HG02973 (cell line): ENCODE measurements at regions not wholly inside any gene's neighbourhood (a gene's known extent, or its start where the extent isn't known, plus 50 kb on each side); places are given as distances from the start of the nearest gene placed in this dataset.

Source experiments
- ATAC-seq: cut with Tn5 transposase; IDR thresholded peaks from one replicate; pipeline ENCODE4 v1.9.1; 2021; ENCODE audit warnings: moderate library complexity; ENCODE audit not compliant: unreplicated experiment

DNA sequence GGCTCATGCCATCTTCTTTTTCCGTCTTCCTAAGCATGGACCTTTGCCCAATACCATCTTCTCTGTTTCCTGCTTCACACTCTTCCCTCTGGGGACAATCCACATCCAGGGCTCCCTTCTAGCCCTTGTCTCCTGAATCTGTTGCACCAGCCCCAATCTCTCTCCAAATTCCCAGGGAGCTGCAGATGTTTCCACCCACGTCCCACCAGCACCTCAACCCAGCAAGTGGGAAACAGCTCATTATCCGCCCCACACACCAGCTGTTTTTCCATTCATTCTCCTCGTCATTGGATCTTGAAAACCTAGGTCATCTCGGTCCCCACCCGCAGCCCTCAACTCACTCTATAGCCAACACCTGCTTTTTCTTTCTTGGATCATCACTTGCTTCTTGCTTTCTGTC lies 185.0 kb upstream of the CDYL start:
- no peak for ATAC-seq

DNA sequence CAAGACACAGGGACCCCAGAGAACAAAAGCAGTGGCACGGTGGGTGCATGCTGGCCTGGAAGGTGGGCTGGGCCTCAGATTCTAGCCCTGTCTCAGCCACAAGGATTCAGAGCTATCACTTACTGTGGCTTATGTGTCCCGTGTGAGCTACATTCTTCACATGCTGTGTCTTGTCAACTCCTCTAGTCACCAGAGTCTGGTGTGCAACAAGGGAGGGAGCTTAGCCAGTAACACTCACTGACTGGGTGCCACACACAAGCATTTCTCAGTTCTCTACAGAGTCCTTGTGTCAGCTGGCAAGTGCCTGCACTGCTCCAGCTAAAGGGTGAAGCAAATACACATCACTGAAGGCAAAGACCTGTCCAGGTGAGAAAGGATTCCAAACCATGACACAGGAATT lies 186.9 kb upstream of the CDYL start:
- no peak for ATAC-seq

- no peak for ATAC-seq
These were observed 187.6 kb upstream of the CDYL start for GRCh38 chr6:4588581-4588980.

DNA sequence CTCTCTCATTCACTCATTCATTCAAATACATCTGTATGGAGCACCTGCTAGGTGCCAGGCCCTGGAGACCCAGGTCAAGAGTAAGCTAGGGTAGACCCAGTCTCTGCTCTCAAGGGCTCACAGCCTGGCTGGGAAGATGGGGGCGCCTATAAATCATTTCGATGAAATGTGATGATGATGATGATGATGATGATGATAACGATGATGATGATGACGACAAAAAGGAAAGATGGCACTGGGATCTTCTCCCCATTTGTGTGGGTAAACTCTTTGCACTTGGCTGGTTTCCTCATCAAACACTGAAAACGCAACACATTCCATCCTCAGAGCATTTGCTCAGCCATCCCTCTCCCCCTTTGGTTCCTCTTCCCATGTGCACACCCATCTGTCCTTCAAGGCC lies 188.0 kb upstream of the CDYL start:
- ATAC-seq, result no peak

DNA sequence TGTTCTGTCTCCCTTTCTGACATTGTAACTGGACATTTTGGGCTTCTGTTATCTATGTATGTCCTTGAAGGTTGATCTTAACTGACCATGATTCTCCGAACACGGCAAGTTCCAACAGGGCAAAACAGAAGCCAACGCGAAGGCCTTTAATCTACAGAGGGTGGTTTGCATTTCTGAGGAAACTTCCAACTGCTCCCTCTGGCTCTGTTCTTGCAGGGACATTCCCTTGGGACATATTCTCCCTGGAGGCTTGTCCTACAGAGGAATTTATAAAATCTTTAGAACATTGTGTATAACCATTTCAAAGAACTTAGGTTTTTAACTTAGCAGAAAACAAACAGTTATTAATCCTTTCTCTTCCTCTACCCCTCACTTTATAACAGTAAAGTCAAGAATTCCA lies 189.0 kb upstream of the CDYL start:
- no peak for ATAC-seq

- no peak for ATAC-seq
These were observed 189.7 kb upstream of the CDYL start for GRCh38 chr6:4586469-4586859.

- no peak for ATAC-seq
These were observed 190.3 kb upstream of the CDYL start for GRCh38 chr6:4585682-4586468.

DNA sequence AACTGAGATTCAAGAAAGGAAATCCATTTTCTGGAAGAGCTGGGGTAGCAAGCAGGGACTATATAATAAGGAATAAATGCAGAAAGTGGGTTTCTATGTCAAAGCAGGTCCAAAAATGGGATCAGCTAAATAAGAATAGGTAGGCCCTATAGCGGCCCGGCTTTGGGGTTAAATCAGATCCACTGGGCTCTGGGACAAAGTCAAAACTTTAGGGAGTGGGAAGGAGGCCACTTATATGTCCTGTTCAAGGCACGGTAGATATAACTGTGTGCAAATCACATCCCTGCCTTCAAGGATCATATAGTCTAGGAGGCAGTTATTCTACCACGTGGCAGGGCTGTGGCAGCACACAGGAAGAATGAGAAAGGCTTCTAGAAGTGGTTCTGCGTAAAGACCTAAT lies 191.4 kb upstream of the CDYL start:
- no peak for ATAC-seq

DNA sequence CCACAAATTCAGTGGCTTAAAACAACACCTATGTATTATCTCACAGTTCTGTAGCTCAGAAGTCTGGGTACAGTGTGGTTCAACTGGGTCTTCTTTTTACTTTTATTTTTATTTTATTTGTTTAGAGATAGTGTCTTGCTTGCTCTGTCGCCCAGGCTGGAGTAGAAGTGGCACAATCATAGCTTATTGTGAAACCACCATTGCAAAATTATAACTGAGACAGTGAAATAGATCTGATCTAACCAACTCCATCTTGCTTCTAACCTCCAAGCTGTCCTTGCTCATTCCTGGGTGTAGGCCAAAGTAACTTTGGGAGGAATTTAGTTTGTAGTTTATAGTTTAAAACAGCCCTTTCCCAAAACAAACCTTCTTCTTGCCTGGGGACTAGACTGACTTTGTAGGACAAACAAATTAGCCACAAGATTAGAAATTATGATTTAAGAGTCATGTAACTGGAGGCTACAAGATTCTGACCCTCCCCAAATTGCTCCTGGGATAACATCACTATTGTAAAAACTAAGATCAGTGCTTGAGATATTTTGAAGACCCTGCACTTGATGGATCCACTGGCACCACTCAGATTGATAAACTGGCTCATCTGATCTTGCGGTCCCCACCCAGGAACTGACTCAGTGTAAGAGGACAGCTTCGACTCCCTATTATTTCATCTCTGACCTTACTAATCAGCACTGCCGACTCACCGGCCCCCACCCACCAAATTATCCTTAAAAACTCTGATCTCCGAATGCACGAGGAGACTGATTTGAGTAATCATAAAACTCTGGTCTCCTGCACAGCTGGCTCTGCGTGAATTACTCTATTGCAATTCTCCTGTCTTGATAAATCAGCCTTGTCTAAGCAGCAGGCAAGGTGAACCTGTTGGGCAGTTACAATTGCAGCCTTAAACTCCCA lies 193.4 kb upstream of the CDYL start:
- no peak for ATAC-seq

GRCh38 chr6:4581468-4582385 lies 194.5 kb upstream of the CDYL start:
- ATAC-seq, result no peak

DNA sequence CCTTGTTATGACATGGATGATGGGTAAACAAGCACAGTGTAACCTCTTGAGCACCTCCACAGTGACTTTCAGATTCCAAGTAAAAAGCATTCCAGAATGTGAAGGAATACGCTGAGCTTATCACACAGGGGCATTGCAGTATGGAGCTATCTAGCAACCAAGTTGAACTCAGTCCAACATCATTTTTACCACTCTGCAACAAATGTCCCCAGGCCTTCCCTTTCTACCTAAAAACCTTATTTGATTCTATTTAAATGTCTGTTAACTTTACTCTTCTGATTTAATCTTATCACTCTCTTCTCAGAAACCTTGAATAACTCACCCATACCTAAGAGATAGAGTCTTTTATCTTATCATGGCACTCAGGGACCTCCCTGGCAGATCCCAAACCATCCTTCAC lies 195.8 kb upstream of the CDYL start:
- no peak for ATAC-seq

DNA sequence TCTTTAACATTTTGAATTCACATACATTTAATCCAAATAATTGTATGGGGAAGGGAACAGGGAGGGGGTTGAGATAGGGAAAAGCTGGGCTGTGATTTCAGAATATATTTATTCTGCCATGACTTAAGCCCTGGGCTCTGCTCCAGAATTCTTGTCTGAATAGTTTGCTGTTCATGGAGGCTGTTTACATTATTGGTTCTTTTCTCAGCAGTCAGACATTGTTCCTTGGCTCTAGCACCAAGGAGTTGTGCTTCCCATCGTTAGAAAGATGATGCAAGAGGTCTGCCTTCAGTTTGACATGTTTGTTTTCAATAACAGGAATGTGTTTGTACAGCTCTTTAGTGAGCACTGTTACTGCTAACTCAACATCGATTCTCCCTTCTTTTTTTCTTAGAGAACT lies 198.8 kb upstream of the CDYL start:
- no peak for ATAC-seq

DNA sequence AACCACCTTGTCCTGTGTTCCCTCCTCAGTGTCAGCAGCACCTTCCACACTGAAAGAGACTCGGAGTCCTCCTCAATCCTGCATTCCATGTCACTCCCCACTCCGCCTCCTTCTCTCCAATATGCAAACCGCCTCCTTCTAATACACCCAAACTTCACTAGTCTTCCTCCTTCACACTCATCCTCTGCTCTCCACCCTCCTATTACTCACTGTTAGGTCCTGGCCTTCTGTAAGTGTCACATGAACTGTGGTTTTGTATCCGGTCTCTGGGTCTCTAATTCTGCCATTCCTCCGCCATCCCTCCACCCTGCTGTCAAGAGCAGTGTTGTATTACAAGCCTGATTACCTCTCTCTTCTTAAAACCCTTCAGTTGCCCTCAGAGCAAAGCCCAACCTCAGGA lies 200.5 kb upstream of the CDYL start:
- ATAC-seq, result no peak

GRCh38 chr6:4574007-4574406 lies 202.2 kb upstream of the CDYL start:
- no peak for ATAC-seq

DNA sequence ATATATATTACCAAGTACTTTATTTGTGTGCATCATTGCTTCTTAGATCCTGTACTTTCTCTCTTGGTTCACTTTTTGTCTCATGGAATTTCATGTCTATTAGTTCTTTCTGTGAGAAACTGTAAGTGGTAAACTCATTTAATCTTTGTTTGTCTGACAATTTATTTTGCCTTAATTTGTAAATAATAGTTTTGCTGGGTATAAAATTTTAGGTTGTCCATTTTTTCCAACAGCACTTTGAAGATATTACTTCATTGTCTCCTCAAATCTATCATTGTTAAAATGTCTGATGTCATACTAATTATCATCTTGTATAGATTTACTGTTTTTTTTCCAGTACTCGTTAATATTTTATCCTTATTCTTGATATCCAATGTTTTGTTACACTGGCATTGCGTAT lies 205.2 kb upstream of the CDYL start:
- no peak for ATAC-seq

DNA sequence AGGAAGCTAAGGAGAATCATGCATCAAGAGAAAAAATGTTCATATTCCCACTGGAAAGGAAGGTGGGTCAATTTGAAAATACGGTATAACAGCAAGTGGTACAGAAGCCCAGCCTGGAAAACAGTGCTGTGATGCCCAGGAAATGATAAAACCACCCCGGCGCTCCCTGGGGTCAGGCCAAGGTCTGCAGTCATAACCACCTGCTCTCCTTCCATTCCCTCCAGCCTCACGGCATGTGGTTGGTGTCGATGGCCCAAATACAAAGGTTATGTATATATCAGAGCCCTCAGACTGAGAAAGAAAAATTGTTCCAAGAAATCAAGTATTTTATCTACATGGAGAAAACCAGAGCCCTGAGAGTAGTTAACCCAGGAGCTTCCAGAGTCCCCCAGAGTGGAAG lies 208.1 kb upstream of the CDYL start:
- no peak for ATAC-seq

DNA sequence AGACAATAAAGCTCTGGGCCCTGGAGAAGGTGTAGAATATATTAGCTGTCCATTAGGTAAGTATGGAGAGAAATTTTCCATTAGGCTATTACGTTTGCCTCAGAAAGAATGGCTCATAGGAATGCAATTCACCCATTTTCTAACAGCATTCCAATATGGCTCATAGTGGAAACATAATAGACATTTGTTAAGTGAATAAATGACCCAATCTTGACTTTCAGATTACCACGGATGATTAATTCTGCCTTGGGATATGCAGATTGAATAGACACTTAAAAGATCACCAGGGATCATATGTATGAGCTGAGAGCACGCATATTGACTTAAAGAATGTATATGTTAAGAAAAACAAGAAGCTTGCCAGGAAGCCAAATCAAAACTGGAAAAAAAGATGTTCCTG lies 209.1 kb upstream of the CDYL start:
- no peak for ATAC-seq

GRCh38 chr6:4565301-4566250 lies 210.6 kb upstream of the CDYL start:
- no peak for ATAC-seq

DNA sequence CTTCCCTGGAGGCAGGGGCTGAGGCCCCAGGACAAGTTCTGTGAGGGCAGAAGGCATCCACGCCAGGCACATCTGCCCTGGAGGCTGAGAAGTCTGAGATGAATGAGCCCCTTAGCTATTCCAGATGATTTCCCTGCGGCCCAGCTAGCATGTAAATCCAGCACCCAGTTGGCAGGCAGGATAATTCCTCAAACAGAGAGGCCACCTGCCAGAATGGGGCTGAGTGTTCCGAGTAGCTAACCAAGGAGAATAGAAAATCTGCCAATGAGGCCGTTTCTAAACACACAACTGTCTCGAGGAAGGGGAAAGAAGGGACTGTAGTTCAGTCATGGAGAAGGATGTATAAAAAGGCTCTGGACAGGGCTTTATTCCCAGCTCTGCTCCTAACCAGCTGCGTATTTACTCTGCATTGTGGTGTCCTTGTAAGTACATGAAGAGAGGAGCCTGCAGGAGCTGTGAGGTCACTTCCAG lies 211.4 kb upstream of the CDYL start:
- no peak for ATAC-seq

- ATAC-seq, result no peak
These were observed 212.3 kb upstream of the CDYL start for GRCh38 chr6:4563877-4564276.
